K562 (cell line): ENCODE measurements at regions not wholly inside any gene's neighbourhood (a gene's known extent, or its start where the extent isn't known, plus 50 kb on each side); places are given as distances from the start of the nearest gene placed in this dataset.
"Not testable (repeated sequence)": the region's sequence is repeated elsewhere in the genome, so short reads cannot be mapped to it uniquely, and the experiment has no call there.

Experiments
- ATAC-seq: fragments of 200-7000 bp; cut with Tn5 transposase; 3 replicates; pipeline ENCODE4 v1.9.1; 2020; ENCODE audit warnings: moderate library complexity
- BruUV-seq: library from RNA; stranded (reverse); fragments of 400-500 nt; replicated peaks from 2 replicates; lab custom pipeline; 2021; lab: Mats Ljungman, UMichigan
- CTCF ChIA-PET: fragments of 300-600 bp; formaldehyde crosslinking; extraction: SDS; loops from one replicate; lab custom pipeline; 2021; ENCODE audit warnings: low intra/inter-chr PET ratio; lab: Yijun Ruan, JAX
- POLR2A ChIA-PET: fragments of 300-600, 350-650 bp; sonication (Branson Sonifier 250); formaldehyde crosslinking; extraction: SDS; loops from one replicate; lab custom pipeline; 2021; ENCODE audit warnings: antibody characterized with exemption, inconsistent platforms; lab: Yijun Ruan, JAX
- DNase-seq, 4 experiments: peaks; one replicate each; pipeline versions ENCODE4 v3.0.0 to v3.0.0-alpha.2; 2011 to 2018; ENCODE audit warnings: low spot score in 3 of 4, mixed read lengths in 3 of 4; ENCODE audit errors: extremely low read depth in 1 of 4
- FAIRE-seq: peaks from 2 replicates; lab custom pipeline; 2011; peaks lifted over from hg19 to GRCh38; lab: Jason Lieb, UNC
- H2AFZ ChIP-seq: 2 replicates; pipeline ENCODE4 v1.6.0; 2011; ENCODE audit warnings: low read depth, low read length, control low read depth, inconsistent platforms
- H3K27ac ChIP-seq: fragments of 200-600 bp; 3 replicates; pipeline ENCODE4 v1.8.0; 2011; ENCODE audit warnings: low read depth, mild to moderate bottlenecking, control low read depth, inconsistent platforms, low read length, moderate library complexity, mixed read lengths; ENCODE audit errors: extremely low read depth
- H3K27me3 ChIP-seq, 2 experiments: fragments of 300-600 bp in 1 of 2; 2 replicates in 1 of 2; 3 replicates in 1 of 2; pipeline versions ENCODE4 v1.6.0 to v1.8.0; 2011; ENCODE audit warnings: inconsistent platforms in 2 of 2, low read length in 2 of 2, mild to moderate bottlenecking in 1 of 2, mixed read lengths in 1 of 2, moderate library complexity in 1 of 2; ENCODE audit not compliant: control insufficient read depth in 2 of 2, insufficient read depth in 2 of 2
- H3K36me3 ChIP-seq: fragments of 300-600 bp; 3 replicates; pipeline ENCODE4 v1.8.0; 2011; ENCODE audit warnings: mild to moderate bottlenecking, low read length, inconsistent platforms; ENCODE audit not compliant: control insufficient read depth, insufficient read depth
- H3K4me1 ChIP-seq, 2 experiments: fragments of 200-600 bp in 1 of 2; replicated peaks in 1 of 2; 2 replicates in 1 of 2; 3 replicates in 1 of 2; pipeline versions ENCODE4 v1.5.1 to v1.8.0; 2011; ENCODE audit warnings: inconsistent platforms in 2 of 2, low read length in 2 of 2, mild to moderate bottlenecking in 1 of 2, mixed read lengths in 1 of 2, moderate library complexity in 1 of 2; ENCODE audit not compliant: control insufficient read depth in 2 of 2, insufficient read depth in 2 of 2
- H3K4me2 ChIP-seq: 2 replicates; pipeline ENCODE4 v1.6.1; 2011; ENCODE audit warnings: low read length, control low read depth, inconsistent platforms, mixed read lengths; ENCODE audit not compliant: insufficient read depth
- H3K4me3 ChIP-seq: fragments of 200-600 bp; sonication (generic), shearing (Covaris generic); 2 replicates; pipeline ENCODE4 v1.5.1; 2016; ENCODE audit warnings: control low read depth, inconsistent platforms
- H3K79me2 ChIP-seq: fragments of 200-600 bp; 3 replicates; pipeline ENCODE4 v1.8.0; 2011; ENCODE audit warnings: low read length, inconsistent platforms; ENCODE audit not compliant: control insufficient read depth, insufficient read depth
- H3K9ac ChIP-seq, 2 experiments: 2 replicates each; pipeline versions ENCODE4 v1.6.0 to v1.6.1; 2011; ENCODE audit warnings: low read depth in 2 of 2, low read length in 2 of 2, control low read depth in 1 of 2, inconsistent platforms in 1 of 2, mild to moderate bottlenecking in 1 of 2, mixed read lengths in 1 of 2; ENCODE audit not compliant: insufficient read depth in 1 of 2
- H3K9me1 ChIP-seq: one replicate; pipeline ENCODE4 v1.6.0; 2011; ENCODE audit warnings: inconsistent platforms, mild to moderate bottlenecking, low read length, moderate library complexity; ENCODE audit not compliant: control insufficient read depth, insufficient read depth
- H3K9me3 ChIP-seq: replicated peaks from 2 replicates; pipeline ENCODE4 v1.5.1; 2011; ENCODE audit warnings: low read depth, low read length, inconsistent platforms; ENCODE audit not compliant: control insufficient read depth, insufficient read depth
- H4K20me1 ChIP-seq: replicated peaks from 2 replicates; pipeline ENCODE4 v1.6.1; 2011; ENCODE audit warnings: low read length, inconsistent platforms, mixed read lengths; ENCODE audit not compliant: control insufficient read depth, insufficient read depth
- SPI1 ChIP-seq: IDR thresholded peaks from 2 replicates; pipeline ENCODE4 v1.6.1; 2011; ENCODE audit warnings: low read depth, low read length, control low read depth, borderline replicate concordance
- WGBS: fragments of 100-300 bp; shearing (Covaris generic); methylation state at CpG from one replicate; pipeline ENCODE4 v1.1.6; 2016; ENCODE audit warnings: low coverage, mixed read lengths; ENCODE audit not compliant: insufficient coverage; ENCODE audit errors: missing lambda C conversion rate; 5-methylcytosine and 5-hydroxymethylcytosine counted together
- in situ Hi-C: fragments of 300-500 bp; cut with MboI; formaldehyde crosslinking; loops from 4 replicates; pipeline ENCODE4 v1.15.0; 2018; ENCODE audit warnings: inconsistent platforms, mixed read lengths
- intact Hi-C: fragments of 100-400 bp; cut with micrococcal nuclease; formaldehyde crosslinking; loops from 2 replicates; pipeline ENCODE4 v1.14.2; 2022

- FAIRE-seq, H3K27ac ChIP-seq, CTCF ChIA-PET, BruUV-seq, intact Hi-C loops, ATAC-seq, H3K4me3 ChIP-seq, H3K36me3 ChIP-seq, H3K27me3 ChIP-seq, H3K9ac ChIP-seq, H4K20me1 ChIP-seq, in situ Hi-C loops, H3K4me2 ChIP-seq, H3K9me3 ChIP-seq, DNase-seq, H3K9me1 ChIP-seq, POLR2A ChIA-PET, H3K4me1 ChIP-seq, H2AFZ ChIP-seq, H3K79me2 ChIP-seq: not testable (repeated sequence)
- WGBS, result 0% methylated on average over 2 of the region's 2 CpGs
- TF ChIP-seq SPI1, result 0 out of 2 replicates have a peak, but pooled peaks have one; percentile 39
Measured at GRCh38 chr7:76941809-76942765, 90.1 kb downstream of the SPDYE17 start.

GRCh38 chr7:76937781-76938180 is 94.4 kb downstream of the SPDYE17 start:
- H3K4me2 ChIP-seq, H3K79me2 ChIP-seq, H3K4me3 ChIP-seq, ATAC-seq, H3K36me3 ChIP-seq, in situ Hi-C loops, BruUV-seq, DNase-seq, FAIRE-seq, H4K20me1 ChIP-seq, H3K9me3 ChIP-seq, H3K9me1 ChIP-seq, POLR2A ChIA-PET, intact Hi-C loops, CTCF ChIA-PET, H2AFZ ChIP-seq, H3K9ac ChIP-seq, H3K27ac ChIP-seq, H3K4me1 ChIP-seq, H3K27me3 ChIP-seq: not testable (repeated sequence)
- 0% methylated on average over 1 of the region's 3 CpGs for WGBS

DNA sequence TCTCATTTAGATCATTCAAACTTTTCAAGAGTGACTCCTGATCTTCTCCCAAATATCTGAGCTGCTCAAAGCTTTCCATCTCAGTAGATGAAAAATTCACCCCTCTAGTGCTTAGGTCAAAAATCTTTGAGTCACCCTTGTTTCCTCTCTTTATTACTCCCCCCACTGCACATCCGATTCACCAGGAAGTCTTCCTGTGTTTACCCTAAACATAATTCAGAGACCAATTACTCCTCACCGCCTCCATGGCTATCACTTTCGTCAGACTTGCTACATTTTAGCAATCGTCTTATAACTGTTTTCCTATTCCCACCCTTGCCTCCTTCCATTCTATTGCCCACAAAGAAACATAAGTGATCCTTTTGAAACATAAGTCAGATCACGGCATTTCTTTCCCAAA is 94.8 kb downstream of the SPDYE17 start:
- in situ Hi-C loops, H3K4me1 ChIP-seq, H3K4me2 ChIP-seq, H3K9me1 ChIP-seq, BruUV-seq, H3K27ac ChIP-seq, FAIRE-seq, H4K20me1 ChIP-seq, H3K4me3 ChIP-seq, H3K27me3 ChIP-seq, H2AFZ ChIP-seq, CTCF ChIA-PET, intact Hi-C loops, DNase-seq, H3K9me3 ChIP-seq, H3K9ac ChIP-seq, ATAC-seq, H3K36me3 ChIP-seq, POLR2A ChIA-PET, H3K79me2 ChIP-seq: not testable (repeated sequence)
- 2% methylated on average over 5 of the region's 5 CpGs for WGBS
